SK-N-SH (cell line): ENCODE measurements at regions not wholly inside any gene's neighbourhood (a gene's known extent, or its start where the extent isn't known, plus 50 kb on each side); places are given as distances from the start of the nearest gene placed in this dataset.

Experiments used
- CTCF ChIA-PET: fragments of 300-600, 350-600 bp; formaldehyde crosslinking; extraction: SDS; loops from one replicate; lab custom pipeline; 2021; lab: Yijun Ruan, JAX
- POLR2A ChIA-PET: fragments of 350-600 bp; sonication (Branson Sonifier 250); formaldehyde crosslinking; extraction: SDS; loops from one replicate; lab custom pipeline; 2020; ENCODE audit warnings: antibody characterized with exemption, inconsistent platforms; lab: Yijun Ruan, JAX
- DNase-seq: peaks from one replicate; pipeline ENCODE4 v3.0.0; 2012
- H2AFZ ChIP-seq: fragments of 200-600 bp; sonication (generic); 2 replicates; pipeline ENCODE4 v1.8.1; 2016; ENCODE audit warnings: antibody characterized with exemption, mild to moderate bottlenecking, low read depth
- H3F3A ChIP-seq: fragments of 200-600 bp; sonication (generic); replicated peaks from 2 replicates; pipeline ENCODE3; 2016; ENCODE audit warnings: antibody characterized with exemption, mild to moderate bottlenecking; ENCODE audit not compliant: insufficient read depth
- H3K27ac ChIP-seq, 2 experiments: fragments of 200-500 bp in 1 of 2; fragments of 200-600 bp in 1 of 2; sonication (Bioruptor generic) in 1 of 2; sonication (generic), shearing (Covaris generic) in 1 of 2; 2 replicates each; pipeline versions ENCODE4 v1.5.1 to v1.6.1; 2014 to 2016; ENCODE audit warnings: low read depth in 2 of 2, inconsistent platforms in 1 of 2, low read length in 1 of 2, mild to moderate bottlenecking in 1 of 2, mixed read lengths in 1 of 2
- H3K27me3 ChIP-seq: fragments of 200-600 bp; sonication (generic), shearing (Covaris generic); 2 replicates; pipeline ENCODE4 v1.6.1; 2016; ENCODE audit warnings: mixed run types; ENCODE audit not compliant: insufficient read depth
- H3K36me3 ChIP-seq, 2 experiments: fragments of 200-500 bp in 1 of 2; fragments of 200-600 bp in 1 of 2; sonication (Bioruptor generic) in 1 of 2; sonication (generic) in 1 of 2; replicated peaks in 1 of 2; 2 replicates each; pipeline versions ENCODE3 to v1.5.1; 2014 to 2016; ENCODE audit warnings: low read length in 1 of 2, mild to moderate bottlenecking in 1 of 2; ENCODE audit not compliant: insufficient read depth in 2 of 2, control insufficient read depth in 1 of 2
- H3K4me1 ChIP-seq, 2 experiments: fragments of 200-500 bp in 1 of 2; fragments of 200-600 bp in 1 of 2; sonication (Bioruptor generic) in 1 of 2; sonication (generic), shearing (Covaris generic) in 1 of 2; 2 replicates each; pipeline versions ENCODE4 v1.5.1 to v1.6.1; 2014 to 2016; ENCODE audit warnings: low read depth in 1 of 2, low read length in 1 of 2, mixed run types in 1 of 2; ENCODE audit not compliant: insufficient read depth in 2 of 2, control insufficient read depth in 1 of 2
- H3K4me2 ChIP-seq: fragments of 200-600 bp; sonication (generic), shearing (Covaris generic); 2 replicates; pipeline ENCODE4 v1.6.1; 2017; ENCODE audit warnings: mixed run types
- H3K4me3 ChIP-seq, 2 experiments: fragments of 200-500 bp in 1 of 2; fragments of 200-600 bp in 1 of 2; sonication (Bioruptor generic) in 1 of 2; sonication (generic), shearing (Covaris generic) in 1 of 2; 2 replicates each; pipeline versions ENCODE4 v1.5.1 to v1.8.1; 2014 to 2016; ENCODE audit warnings: low read depth in 2 of 2, inconsistent platforms in 1 of 2, low read length in 1 of 2, mild to moderate bottlenecking in 1 of 2, mixed read lengths in 1 of 2, moderate library complexity in 1 of 2
- H3K79me2 ChIP-seq: fragments of 200-600 bp; sonication (generic); 2 replicates; pipeline ENCODE4 v1.8.1; 2017; ENCODE audit warnings: mild to moderate bottlenecking; ENCODE audit not compliant: insufficient read depth
- H3K9ac ChIP-seq: fragments of 200-600 bp; sonication (generic); 2 replicates; pipeline ENCODE4 v1.6.1; 2017; ENCODE audit warnings: mixed run types
- H3K9me2 ChIP-seq: fragments of 200-600 bp; sonication (generic); 2 replicates; pipeline ENCODE4 v1.6.1; 2017; ENCODE audit warnings: mixed run types
- H3K9me3 ChIP-seq: fragments of 200-600 bp; sonication (generic); 2 replicates; pipeline ENCODE4 v1.6.1; 2017; ENCODE audit warnings: mixed run types, mild to moderate bottlenecking, moderate library complexity
- H4K20me1 ChIP-seq: fragments of 200-600 bp; sonication (generic); 2 replicates; pipeline ENCODE4 v1.6.1; 2017; ENCODE audit warnings: mild to moderate bottlenecking, mixed run types; ENCODE audit not compliant: insufficient read depth
- CHD2 ChIP-seq: fragments of 150-350 bp; IDR thresholded peaks from 2 replicates; pipeline ENCODE4 v1.6.1; 2018; ENCODE audit warnings: low read length; ENCODE audit not compliant: partially characterized antibody
- EZH2phosphoT487 ChIP-seq: fragments of 200-600 bp; sonication (generic); IDR thresholded peaks from 2 replicates; pipeline ENCODE4 v1.6.1; 2017; ENCODE audit warnings: low read depth, mixed run types, mild to moderate bottlenecking, antibody characterized with exemption, moderate library complexity, borderline replicate concordance
- FOSL2 ChIP-seq: IDR thresholded peaks from 2 replicates; pipeline ENCODE4 v1.4.0; 2012; ENCODE audit warnings: low read depth, mild to moderate bottlenecking, moderate library complexity, borderline replicate concordance
- FOXJ3 ChIP-seq: sonication (generic); formaldehyde crosslinking; IDR thresholded peaks from 2 replicates; pipeline ENCODE4 v1.5.1; 2020; ENCODE audit warnings: mild to moderate bottlenecking, missing genetic modification reagents
- JUND ChIP-seq: IDR thresholded peaks from 2 replicates; pipeline ENCODE4 v1.4.0; 2012
- NFIC ChIP-seq: IDR thresholded peaks from 2 replicates; pipeline ENCODE4 v1.4.0; 2012; ENCODE audit warnings: borderline replicate concordance
- NRF1 ChIP-seq: IDR thresholded peaks from 2 replicates; pipeline ENCODE4 v1.6.1; 2012; ENCODE audit warnings: low read depth, mild to moderate bottlenecking, low read length
- RCOR1 ChIP-seq: fragments of 150-350 bp; IDR thresholded peaks from 2 replicates; pipeline ENCODE4 v1.6.1; 2017; ENCODE audit warnings: antibody characterized with exemption, low read length
- RFX5 ChIP-seq: IDR thresholded peaks from 2 replicates; pipeline ENCODE4 v1.6.1; 2012; ENCODE audit warnings: mild to moderate bottlenecking, improper control_type of control experiment, low read length
- SIN3A ChIP-seq: IDR thresholded peaks from 2 replicates; pipeline ENCODE4 v1.6.1; 2012; ENCODE audit warnings: low read depth, mild to moderate bottlenecking, low read length, moderate library complexity, borderline replicate concordance
- TCF12 ChIP-seq: IDR thresholded peaks from 2 replicates; pipeline ENCODE4 v1.4.0; 2012
- TEAD4 ChIP-seq: IDR thresholded peaks from 2 replicates; pipeline ENCODE4 v1.4.0; 2012; ENCODE audit warnings: mild to moderate bottlenecking, borderline replicate concordance; ENCODE audit not compliant: insufficient read depth
- YY1 ChIP-seq: IDR thresholded peaks from 2 replicates; pipeline ENCODE4 v1.4.0; 2012; ENCODE audit warnings: low read depth, mild to moderate bottlenecking
- whole genome bisulfite sequencing: methylation state at CpG from one replicate; pipeline ENCODE4 v1.1.6; 2017; ENCODE audit warnings: low lambda C conversion rate; 5-methylcytosine and 5-hydroxymethylcytosine counted together
- TF ChIP-seq, protein P1 (sequence below): fragments of 150-350 bp; IDR thresholded peaks from 2 replicates; pipeline ENCODE4 v1.6.1; 2017; ENCODE audit warnings: antibody characterized with exemption, low read length, low read depth, borderline replicate concordance
- TF ChIP-seq, protein P2 (sequence below): fragments of 150-350 bp; IDR thresholded peaks from 2 replicates; pipeline ENCODE4 v1.6.1; 2016; ENCODE audit warnings: mild to moderate bottlenecking, low read depth, low read length
- TF ChIP-seq, protein P3 (sequence below): IDR thresholded peaks from 2 replicates; pipeline ENCODE4 v1.4.0; 2012; ENCODE audit warnings: low read depth, borderline replicate concordance

DNA sequence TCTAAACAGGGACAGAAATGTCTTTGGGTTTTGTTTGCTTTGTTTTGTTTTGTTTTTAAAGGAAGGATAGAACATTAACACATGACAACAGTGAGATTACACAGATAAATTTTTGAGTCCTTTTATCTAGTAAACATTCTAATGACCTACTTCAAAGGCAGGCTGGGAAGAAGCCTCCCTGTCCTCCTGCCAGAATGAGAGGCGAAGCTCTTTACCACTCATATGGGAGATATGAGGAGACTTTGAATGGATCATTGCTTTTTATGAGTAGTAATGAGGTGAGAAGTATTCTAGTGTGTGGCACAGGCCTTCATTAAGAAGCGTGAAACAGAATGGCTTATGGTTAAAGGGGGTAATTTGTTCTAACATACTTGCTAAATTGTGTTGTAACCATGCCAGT lies 172.0 kb downstream of the FBXO8 start:
- Histone ChIP-seq H3K36me3 (peaks cover 0 to 17% of the 10 kb centered on the region in 2 experiments), H3F3A (no peaks in the 10 kb centered on the region), H3K4me1 (peaks cover 0 to 13% of the 10 kb centered on the region in 2 experiments; a peak in 2 of 4 replicates), H3K79me2 (no peaks in the 10 kb centered on the region), H3K27me3 (no peaks in the 10 kb centered on the region; the same call in 1 of the 2 replicates), H3K9ac (no peak overlapping the region), H3K9me3 (no peaks in the 10 kb centered on the region), H4K20me1 (no peaks in the 10 kb centered on the region), H3K9me2 (no peaks in the 10 kb centered on the region), H3K4me3 (no peak overlapping the region; a peak in 1 of 4 replicates), H3K27ac (peak overlapping the region in 1 of 2 experiments; percentile 85; a peak in 2 of 4 replicates), H3K4me2 (no peak overlapping the region), H2AFZ (0 out of 2 replicates have a peak overlapping the region, but pooled peaks have one; percentile 4)
- TF ChIP-seq, protein P1, sequence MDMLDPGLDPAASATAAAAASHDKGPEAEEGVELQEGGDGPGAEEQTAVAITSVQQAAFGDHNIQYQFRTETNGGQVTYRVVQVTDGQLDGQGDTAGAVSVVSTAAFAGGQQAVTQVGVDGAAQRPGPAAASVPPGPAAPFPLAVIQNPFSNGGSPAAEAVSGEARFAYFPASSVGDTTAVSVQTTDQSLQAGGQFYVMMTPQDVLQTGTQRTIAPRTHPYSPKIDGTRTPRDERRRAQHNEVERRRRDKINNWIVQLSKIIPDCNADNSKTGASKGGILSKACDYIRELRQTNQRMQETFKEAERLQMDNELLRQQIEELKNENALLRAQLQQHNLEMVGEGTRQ = no peak
- no peak for TF ChIP-seq JUND
- TF ChIP-seq FOXJ3 (CRISPR knock-in tag) = no peak
- TF ChIP-seq, protein P2, sequence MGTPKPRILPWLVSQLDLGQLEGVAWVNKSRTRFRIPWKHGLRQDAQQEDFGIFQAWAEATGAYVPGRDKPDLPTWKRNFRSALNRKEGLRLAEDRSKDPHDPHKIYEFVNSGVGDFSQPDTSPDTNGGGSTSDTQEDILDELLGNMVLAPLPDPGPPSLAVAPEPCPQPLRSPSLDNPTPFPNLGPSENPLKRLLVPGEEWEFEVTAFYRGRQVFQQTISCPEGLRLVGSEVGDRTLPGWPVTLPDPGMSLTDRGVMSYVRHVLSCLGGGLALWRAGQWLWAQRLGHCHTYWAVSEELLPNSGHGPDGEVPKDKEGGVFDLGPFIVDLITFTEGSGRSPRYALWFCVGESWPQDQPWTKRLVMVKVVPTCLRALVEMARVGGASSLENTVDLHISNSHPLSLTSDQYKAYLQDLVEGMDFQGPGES = no peak
- TF ChIP-seq TCF12 = no peak
- TF ChIP-seq FOSL2 = no peak
- TF ChIP-seq NRF1 = no peak
- TF ChIP-seq SIN3A = no peak
- TF ChIP-seq RFX5 = no peak
- TF ChIP-seq EZH2phosphoT487 = no peak
- TF ChIP-seq, protein P3, sequence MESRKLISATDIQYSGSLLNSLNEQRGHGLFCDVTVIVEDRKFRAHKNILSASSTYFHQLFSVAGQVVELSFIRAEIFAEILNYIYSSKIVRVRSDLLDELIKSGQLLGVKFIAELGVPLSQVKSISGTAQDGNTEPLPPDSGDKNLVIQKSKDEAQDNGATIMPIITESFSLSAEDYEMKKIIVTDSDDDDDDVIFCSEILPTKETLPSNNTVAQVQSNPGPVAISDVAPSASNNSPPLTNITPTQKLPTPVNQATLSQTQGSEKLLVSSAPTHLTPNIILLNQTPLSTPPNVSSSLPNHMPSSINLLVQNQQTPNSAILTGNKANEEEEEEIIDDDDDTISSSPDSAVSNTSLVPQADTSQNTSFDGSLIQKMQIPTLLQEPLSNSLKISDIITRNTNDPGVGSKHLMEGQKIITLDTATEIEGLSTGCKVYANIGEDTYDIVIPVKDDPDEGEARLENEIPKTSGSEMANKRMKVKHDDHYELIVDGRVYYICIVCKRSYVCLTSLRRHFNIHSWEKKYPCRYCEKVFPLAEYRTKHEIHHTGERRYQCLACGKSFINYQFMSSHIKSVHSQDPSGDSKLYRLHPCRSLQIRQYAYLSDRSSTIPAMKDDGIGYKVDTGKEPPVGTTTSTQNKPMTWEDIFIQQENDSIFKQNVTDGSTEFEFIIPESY = no peak
- no peak for TF ChIP-seq YY1
- no peak for TF ChIP-seq TEAD4
- TF ChIP-seq CHD2 = no peak
- TF ChIP-seq RCOR1 = no peak
- no peak for TF ChIP-seq NFIC
- 95% methylated on average over 2 of the region's 2 CpGs for WGBS
- DNase-seq = no peak
- POLR2A ChIA-PET = no interaction called here
- CTCF ChIA-PET = interaction anchor here (1.4 kb wide), 1 partner anchor 18 kb away, joined by 3 read pairs; no protein-coding TSS in a partner anchor
